Suppressor macrophage (primary cell): ENCODE measurements at regions not wholly inside any gene's neighbourhood (a gene's known extent, or its start where the extent isn't known, plus 50 kb on each side); places are given as distances from the start of the nearest gene placed in this dataset.
A peak's percentile ranks its signal among the peaks of the same experiment; 100 is the strongest.

Experiments used
- DNase-seq, 4 experiments: peaks; one replicate each; pipeline ENCODE4 v3.0.0-alpha.2; 2020 to 2022

DNA sequence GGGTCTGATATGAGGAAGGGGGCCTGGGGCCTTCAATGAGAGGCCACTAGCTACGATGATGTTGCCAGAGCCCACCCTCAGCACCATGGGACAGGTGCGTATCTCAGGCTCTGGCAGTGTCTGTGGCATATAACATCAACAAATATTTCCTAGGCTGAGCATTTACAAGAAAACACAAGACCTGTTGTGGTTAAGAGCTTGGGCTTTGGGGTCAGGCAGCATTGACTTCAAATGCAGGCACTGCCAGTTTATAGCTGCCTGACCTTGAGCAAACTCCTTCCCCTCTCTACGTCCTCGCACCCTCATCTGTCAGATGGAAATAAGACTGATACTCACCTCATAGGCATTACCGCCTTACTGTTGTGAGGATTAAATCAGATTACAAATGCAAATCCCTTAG, 156.0 kb downstream of the KATNAL1 start:
- no peak for DNase-seq

- DNase-seq: no peak
Measured at GRCh38 chr13:30149248-30149647, 158.1 kb downstream of the KATNAL1 start.

GRCh38 chr13:30148786-30149185, 158.6 kb downstream of the KATNAL1 start:
- DNase-seq: no peak

DNA sequence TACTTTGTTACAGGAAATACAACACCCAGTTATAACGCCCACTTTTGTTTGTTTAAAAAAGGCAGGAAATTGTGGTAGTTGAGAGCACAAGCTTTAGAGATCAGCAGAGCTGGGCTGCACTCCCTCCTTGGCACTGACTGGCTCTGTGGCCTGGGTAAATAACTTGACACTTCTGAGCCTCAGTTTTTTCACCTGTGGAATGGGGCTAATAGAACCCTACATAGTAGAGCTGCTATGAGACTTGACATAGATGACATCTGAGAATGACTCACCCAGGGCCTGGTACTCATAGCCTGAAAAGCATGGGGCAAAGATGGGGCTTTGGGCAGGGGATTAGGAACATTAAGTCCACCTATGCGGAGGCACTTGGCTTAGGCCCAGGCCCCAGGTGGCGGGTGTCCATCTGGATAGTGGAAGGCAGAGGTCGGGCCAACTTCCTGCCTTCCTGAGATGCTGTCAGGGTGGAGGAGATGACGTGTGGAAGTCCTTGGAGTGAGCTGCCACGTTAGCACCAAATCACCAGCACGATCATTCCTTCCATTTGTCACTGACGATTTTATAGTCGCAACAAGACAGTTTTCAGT, 159.1 kb downstream of the KATNAL1 start:
- no peak for DNase-seq

DNA sequence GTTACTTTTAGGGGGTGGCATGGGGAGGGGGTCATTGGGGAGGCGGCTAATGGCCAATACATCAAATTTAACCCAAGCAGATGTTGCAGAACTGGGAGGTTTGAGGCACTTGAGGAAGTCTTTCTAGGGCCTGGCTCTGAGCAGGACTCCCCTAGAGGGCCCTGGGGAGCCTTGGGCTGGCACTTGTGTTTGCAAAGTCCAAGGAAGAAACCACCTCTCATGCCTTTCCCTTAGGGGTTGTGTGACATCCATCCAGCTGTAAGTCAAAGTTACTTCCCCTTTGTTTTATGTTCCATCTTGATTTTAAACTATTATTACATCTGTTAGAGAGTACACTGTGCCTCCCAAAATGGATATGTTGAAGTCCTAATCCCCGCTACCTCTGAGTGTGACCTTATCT, 159.9 kb downstream of the KATNAL1 start:
- DNase-seq: peak in 2 of 4 experiments; percentile 7 to 24

DNA sequence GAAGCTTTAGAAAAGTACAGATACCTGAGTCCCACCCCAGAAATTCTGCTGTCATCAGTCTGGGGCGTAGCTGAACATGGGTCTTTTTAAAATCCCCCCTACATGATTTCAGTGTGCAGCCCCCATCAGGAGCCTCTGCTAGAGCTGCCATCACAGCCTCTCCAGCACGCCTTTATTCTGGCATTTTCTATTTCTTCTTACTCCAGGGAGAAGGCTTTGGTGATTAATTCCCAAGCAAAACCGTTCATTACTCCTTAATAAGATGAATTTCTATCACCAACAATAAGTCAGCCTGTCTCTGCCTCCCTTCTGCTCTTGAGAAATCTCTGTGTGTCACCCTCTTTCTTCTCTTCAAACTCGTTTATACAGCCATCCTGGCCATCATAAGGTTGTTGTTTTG, 160.3 kb downstream of the KATNAL1 start:
- DNase-seq: no peak

GRCh38 chr13:30145709-30146367, 161.5 kb downstream of the KATNAL1 start:
- no peak for DNase-seq

DNA sequence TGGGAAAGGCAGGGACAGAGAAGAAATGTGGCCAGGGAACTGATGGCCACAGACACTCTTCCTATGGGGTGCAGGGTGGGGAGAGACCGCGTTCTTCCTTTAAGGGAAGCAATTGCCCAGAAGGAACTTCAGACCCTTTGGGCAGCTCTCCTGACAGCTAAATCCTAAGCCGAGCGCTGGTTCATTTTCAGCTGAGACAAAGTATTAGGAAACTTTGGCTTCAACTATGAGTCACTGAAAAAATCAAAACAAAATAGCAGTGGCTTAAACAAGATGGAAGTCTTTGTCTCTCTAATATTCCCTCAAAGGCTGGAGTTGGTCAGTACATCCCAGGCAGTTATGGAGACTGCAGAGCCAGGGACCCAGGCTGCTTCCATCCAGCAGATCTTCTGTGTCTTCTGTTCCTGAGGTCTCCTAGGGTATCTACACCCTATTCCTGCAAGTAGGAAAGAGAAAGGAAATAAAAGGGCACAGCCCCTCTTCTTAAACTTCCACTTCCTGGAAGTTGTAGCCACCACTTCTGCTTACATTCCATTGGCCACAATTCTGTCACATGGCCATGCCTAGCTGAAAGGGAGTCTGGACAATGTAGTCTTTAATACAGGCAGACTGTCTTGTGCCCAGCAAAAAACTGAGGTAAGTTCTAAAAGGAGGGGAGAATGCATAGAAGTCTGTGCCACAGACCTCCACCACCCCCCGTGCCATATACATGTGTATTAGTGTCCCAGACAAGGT, 163.5 kb downstream of the KATNAL1 start:
- DNase-seq: peak in 2 of 4 experiments; percentile 8 to 18

DNA sequence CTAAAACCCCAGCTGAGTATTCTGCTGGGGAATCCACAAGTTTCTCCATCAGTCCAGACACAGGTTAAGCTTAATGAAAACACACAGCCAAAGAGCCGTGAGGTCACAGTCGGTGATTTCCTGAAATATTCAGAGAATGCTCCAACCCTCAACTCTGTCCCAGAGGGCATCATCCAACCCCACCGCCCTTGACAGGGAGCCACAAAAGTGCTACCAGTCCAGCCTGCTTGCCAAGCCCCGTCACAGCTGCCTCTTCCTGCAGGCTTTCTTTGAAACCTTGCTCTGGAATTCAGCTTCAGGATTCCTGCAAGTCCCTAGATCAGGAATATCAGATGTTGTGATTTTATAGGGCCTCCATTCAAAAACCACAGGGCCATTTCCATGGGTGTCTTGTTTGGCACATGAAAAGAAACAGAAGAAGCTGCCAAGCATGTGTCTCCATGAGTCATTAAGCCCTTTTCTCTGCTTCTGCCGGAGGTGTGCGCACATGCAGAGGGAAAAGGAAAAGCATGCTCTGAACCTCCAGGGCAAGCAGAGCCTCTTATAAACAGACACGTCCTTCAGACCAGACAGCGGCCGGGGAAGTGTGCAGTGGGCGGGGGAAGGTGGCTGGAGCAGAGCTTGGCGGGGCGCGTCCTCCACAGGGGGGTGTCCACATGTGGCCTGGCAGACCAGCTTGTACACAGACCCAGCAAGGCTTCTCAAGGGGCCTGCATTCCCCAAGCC, 164.7 kb downstream of the KATNAL1 start:
- DNase-seq: no peak

GRCh38 chr13:30141775-30142485, 165.4 kb downstream of the KATNAL1 start:
- no peak for DNase-seq

DNA sequence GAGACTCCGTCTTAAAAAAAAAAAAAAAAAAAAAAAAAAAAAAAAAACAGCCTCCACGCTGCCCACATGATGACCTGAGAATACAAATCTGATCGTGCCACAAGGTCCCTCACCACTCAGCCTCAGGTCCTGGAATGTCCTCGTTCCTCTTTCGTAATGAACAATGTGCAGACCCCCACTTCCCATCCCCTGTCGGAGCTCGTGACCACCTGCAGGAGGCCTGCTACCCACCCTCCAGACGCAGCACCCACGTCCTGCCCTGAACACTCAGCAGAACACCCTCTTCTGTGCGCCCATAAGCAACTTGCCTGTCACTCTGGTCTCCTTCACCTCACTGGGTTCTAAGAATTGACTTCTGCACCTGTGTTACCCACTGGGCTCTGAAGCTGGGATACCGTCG, 166.4 kb downstream of the KATNAL1 start:
- no peak for DNase-seq

- DNase-seq: no peak
Measured at GRCh38 chr13:30138511-30138910, 168.8 kb downstream of the KATNAL1 start.

- DNase-seq: no peak
Measured at GRCh38 chr13:30135868-30136267, 171.5 kb downstream of the KATNAL1 start.

DNA sequence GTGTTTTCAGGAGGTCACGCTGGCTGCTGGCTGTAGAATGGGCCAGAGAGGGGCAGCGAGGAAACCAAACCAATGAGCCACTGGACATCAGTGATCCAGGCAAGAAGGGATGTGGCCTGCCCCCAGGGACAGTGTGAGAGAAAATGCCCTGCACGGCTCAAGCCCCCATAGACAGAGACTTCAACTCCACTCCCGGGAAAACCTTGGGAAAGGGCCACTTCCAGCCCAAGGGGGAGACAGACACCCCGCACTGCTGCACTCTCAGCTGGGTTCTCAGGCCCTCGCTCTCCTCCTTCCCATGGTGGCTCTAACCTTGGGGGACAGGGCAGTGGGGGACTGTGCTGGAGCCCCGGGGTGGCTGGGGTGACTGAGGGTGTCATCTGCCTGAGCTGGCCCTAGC, 172.0 kb downstream of the KATNAL1 start:
- no peak for DNase-seq

- DNase-seq: no peak
Measured at GRCh38 chr13:30134578-30134977, 172.8 kb downstream of the KATNAL1 start.

- DNase-seq: no peak
Measured at GRCh38 chr13:30133996-30134395, 173.4 kb downstream of the KATNAL1 start.

GRCh38 chr13:30133554-30133912, 173.8 kb downstream of the KATNAL1 start:
- no peak for DNase-seq

GRCh38 chr13:30132623-30133553, 174.5 kb downstream of the KATNAL1 start:
- peak; percentile 94 to 97 (median 96) for DNase-seq

DNA sequence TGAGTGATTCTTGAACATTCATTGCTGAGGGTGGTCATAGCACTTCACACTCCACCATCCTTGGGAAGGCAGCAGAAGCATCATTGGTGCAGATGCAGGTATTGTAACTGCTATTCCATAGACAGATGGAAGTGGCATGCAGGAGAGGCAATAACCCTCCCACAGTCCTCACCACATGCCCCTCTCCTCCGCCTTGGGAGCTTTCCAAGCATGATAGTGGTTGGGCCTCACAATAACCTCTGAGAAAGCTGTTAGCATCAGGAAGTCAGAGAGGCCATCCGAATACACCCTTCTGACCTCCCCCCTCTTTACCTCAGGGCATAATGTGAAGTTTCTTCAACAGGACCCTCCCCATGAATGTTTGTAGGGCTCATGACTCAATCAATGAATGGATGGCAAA, 177.9 kb downstream of the KATNAL1 start:
- DNase-seq: no peak

- no peak for DNase-seq
Measured at GRCh38 chr13:30128591-30128990, 178.8 kb downstream of the KATNAL1 start.

- no peak for DNase-seq
Measured at GRCh38 chr13:30128095-30128494, 179.3 kb downstream of the KATNAL1 start.
